Right ventricle myocardium inferior (tissue), 1 donor: ENCODE measurements at regions not wholly inside any gene's neighbourhood (a gene's known extent, or its start where the extent isn't known, plus 50 kb on each side); places are given as distances from the start of the nearest gene placed in this dataset.
"Not testable (repeated sequence)": the region's sequence is repeated elsewhere in the genome, so short reads cannot be mapped to it uniquely, and the experiment has no call there.

ENCODE experiments used
- ATAC-seq: fragments of 200-7000 bp; cut with Tn5 transposase; one replicate; pipeline ENCODE4 v1.9.1; 2020; ENCODE audit warnings: mild to moderate bottlenecking, moderate library complexity
- DNase-seq: peaks from one replicate; pipeline ENCODE4 v3.0.0; 2021; ENCODE audit errors: missing footprints
- intact Hi-C: fragments of 100-400 bp; cut with DNase I; formaldehyde crosslinking; loops from one replicate; pipeline ENCODE4 v1.11.0; 2022
- donor health status: DM: no; HTN: yes; CAD: no; lungs with severe emphysema.

GRCh38 chr10:2782950-2783349 is 284.4 kb upstream of the PFKP start:
- ATAC-seq (no peak), DNase-seq (no peak)
- intact Hi-C loops, result no loop called here

GRCh38 chr10:2782265-2782664 is 285.1 kb upstream of the PFKP start:
- intact Hi-C loops, result no loop called here
- ATAC-seq, result no peak
- no peak for DNase-seq

GRCh38 chr10:2777666-2778355 is 289.5 kb upstream of the PFKP start:
- ATAC-seq (no peak), DNase-seq (no peak)
- intact Hi-C loops, result no loop called here

GRCh38 chr10:2772816-2773631 is 294.3 kb upstream of the PFKP start:
- no peak for ATAC-seq
- intact Hi-C loops, result no loop called here
- DNase-seq, result no peak

- no peak for DNase-seq
- no peak for ATAC-seq
- intact Hi-C loops, result no loop called here
These were observed 295.2 kb upstream of the PFKP start for GRCh38 chr10:2772135-2772534.

- intact Hi-C loops, DNase-seq, ATAC-seq: not testable (repeated sequence)
These were observed 300.1 kb upstream of the PFKP start for GRCh38 chr10:2767293-2767692.

- ATAC-seq, result no peak
- intact Hi-C loops, result no loop called here
These were observed 305.4 kb upstream of the PFKP start for GRCh38 chr10:2761971-2762370.

GRCh38 chr10:2761311-2761710 is 306.0 kb upstream of the PFKP start:
- DNase-seq, result no peak
- no peak for ATAC-seq
- intact Hi-C loops, result no loop called here

More at GRCh38 chr10:2761971-2762370, 305.4 kb upstream of the PFKP start:
- DNase-seq, result no peak

- no peak for DNase-seq
- intact Hi-C loops, result no loop called here
- ATAC-seq, result no peak
These were observed 306.6 kb upstream of the PFKP start for GRCh38 chr10:2760736-2761135.

GRCh38 chr10:2759233-2759632 is 308.1 kb upstream of the PFKP start:
- no peak for DNase-seq
- ATAC-seq, result no peak
- intact Hi-C loops, result no loop called here

GRCh38 chr10:2754943-2755342 is 312.4 kb upstream of the PFKP start:
- intact Hi-C loops, result no loop called here

GRCh38 chr10:2748287-2748686 is 319.1 kb upstream of the PFKP start:
- no peak for DNase-seq
- intact Hi-C loops, result no loop called here
- ATAC-seq, result no peak

More at GRCh38 chr10:2754943-2755342, 312.4 kb upstream of the PFKP start:
- no peak for ATAC-seq
- no peak for DNase-seq

- ATAC-seq (no peak), DNase-seq (no peak)
- intact Hi-C loops, result no loop called here
These were observed 320.7 kb upstream of the PFKP start for GRCh38 chr10:2746638-2747037.

- intact Hi-C loops, result no loop called here
- DNase-seq, result no peak
- no peak for ATAC-seq
These were observed 321.7 kb upstream of the PFKP start for GRCh38 chr10:2745666-2746065.

- intact Hi-C loops, result no loop called here
- DNase-seq, result no peak
- ATAC-seq, result no peak
These were observed 322.7 kb upstream of the PFKP start for GRCh38 chr10:2744547-2745200.

GRCh38 chr10:2734603-2735002 is 332.7 kb upstream of the PFKP start:
- DNase-seq, result no peak
- intact Hi-C loops, result no loop called here
- ATAC-seq, result no peak

- DNase-seq, result no peak
- intact Hi-C loops, result no loop called here
- ATAC-seq, result no peak
These were observed 333.9 kb upstream of the PFKP start for GRCh38 chr10:2733278-2733963.

GRCh38 chr10:2731940-2732339 is 335.4 kb upstream of the PFKP start:
- ATAC-seq (no peak), DNase-seq (no peak)
- intact Hi-C loops, result no loop called here

- intact Hi-C loops, result no loop called here
These were observed 338.2 kb upstream of the PFKP start for GRCh38 chr10:2729197-2729596.

More at GRCh38 chr10:2729197-2729596, 338.2 kb upstream of the PFKP start:
- DNase-seq, result no peak
- no peak for ATAC-seq
